ENCODE measurements at regions not wholly inside any gene's neighbourhood (a gene's known extent, or its start where the extent isn't known, plus 50 kb on each side); places are given as distances from the start of the nearest gene placed in this dataset.
"Not testable (repeated sequence)": the region's sequence is repeated elsewhere in the genome, so short reads cannot be mapped to it uniquely, and the experiment has no call there.

DNA sequence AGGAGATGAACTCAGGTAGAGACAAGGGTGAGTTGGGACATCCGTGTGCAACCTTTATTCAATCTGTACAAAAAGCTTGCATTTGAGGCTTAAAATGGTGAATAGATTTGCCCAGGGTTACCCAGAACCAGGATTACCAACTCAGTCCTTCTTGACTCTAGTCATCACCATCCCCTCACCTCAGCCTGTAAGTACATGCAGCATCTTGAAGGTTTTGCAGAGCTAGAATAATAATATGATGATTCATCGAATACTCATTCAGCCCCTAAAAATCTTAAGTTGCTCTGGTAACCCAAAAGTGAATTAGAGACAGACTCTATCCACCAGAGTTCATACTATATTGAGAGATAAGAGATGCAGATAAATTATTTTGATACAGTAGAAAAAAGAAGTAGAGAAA, 90.3 kb downstream of the NKX2-1 start:
- no peak for DNase-seq

DNA sequence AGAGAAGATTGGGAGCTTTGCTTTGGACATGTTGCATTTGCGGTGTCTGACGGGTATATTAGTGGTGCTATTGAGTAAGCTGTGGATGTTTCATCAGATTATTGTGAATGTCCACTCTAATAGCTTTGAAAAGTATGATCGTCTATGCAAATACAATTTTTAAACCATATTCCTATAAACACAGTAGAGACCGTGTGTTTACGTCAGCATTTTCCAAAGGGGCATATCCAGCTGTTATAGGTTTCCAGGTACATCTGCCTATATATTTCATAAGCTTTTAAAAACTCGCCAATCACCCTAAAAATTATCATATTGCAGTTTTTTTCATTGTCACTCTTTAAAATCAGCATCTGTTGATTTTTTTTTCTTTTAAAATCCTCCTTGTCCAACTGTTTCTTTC, 91.7 kb downstream of the NKX2-1 start:
- Mint-ChIP-seq H3K27me3 (no peaks in the 10 kb centered on the region), H3K36me3 (ENCODE audit: low read depth) (no peaks in the 10 kb centered on the region), H3K9me3 (no peaks in the 10 kb centered on the region), H3K4me1 (no peaks in the 10 kb centered on the region), H3K27ac (no peak overlapping the region), H3K4me3 (no peak overlapping the region)
- no peak for DNase-seq
- intact Hi-C loops (cut with micrococcal nuclease): no loop called here

More for the DNA sequence above, 90.3 kb downstream of the NKX2-1 start:
- Mint-ChIP-seq H3K4me1 (no peaks in the 10 kb centered on the region), H3K4me3 (no peak overlapping the region), H3K9me3 (no peaks in the 10 kb centered on the region), H3K36me3 (ENCODE audit: low read depth) (no peaks in the 10 kb centered on the region), H3K27me3 (no peaks in the 10 kb centered on the region), H3K27ac (no peak overlapping the region)
- intact Hi-C loops (cut with micrococcal nuclease): no loop called here

DNA sequence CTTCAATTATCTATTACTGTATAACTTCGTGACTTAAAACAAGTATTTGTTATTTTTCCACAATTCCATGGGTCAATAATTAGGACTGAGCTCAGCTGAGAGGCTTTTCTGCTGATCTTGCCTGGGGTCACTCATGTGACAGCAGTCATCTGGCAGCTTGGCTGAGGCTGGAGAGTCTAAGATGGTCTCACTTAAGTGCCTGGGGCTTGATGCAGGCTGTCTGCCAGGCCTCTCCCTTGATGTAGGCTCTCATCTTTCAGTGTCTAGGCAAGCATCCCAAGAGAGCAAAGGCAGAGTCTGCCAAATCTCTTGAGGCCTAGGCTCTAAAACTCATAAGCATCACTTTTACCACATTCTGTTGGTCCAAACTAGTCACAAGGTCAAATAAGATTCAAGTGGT, 93.2 kb downstream of the NKX2-1 start:
- Mint-ChIP-seq H3K36me3 (ENCODE audit: low read depth) (no peaks in the 10 kb centered on the region), H3K27me3 (no peaks in the 10 kb centered on the region), H3K27ac (no peak overlapping the region), H3K4me3 (no peak overlapping the region), H3K9me3 (no peaks in the 10 kb centered on the region), H3K4me1 (no peaks in the 10 kb centered on the region)
- DNase-seq: no peak
- intact Hi-C loops (cut with micrococcal nuclease): no loop called here

DNA sequence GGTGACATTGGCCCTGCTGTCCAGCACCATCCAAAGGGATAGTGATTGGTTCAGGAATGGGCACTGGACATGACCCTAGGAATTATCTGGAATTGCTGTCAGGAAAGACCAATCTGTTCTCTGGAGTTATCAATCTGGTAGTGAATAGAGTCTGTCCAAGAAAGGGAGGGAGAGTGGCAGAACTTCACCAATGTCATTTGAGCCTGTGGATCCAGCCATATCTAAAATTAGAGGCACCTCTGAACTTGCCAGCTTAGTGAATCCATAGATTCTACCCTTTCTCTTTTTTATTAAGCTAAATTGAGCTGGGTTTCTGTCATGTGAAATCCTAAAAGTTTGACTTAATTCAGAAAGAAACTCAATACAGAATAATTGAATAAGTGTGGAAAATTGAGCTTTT, 93.9 kb downstream of the NKX2-1 start:
- H3K4me3 Mint-ChIP-seq: no peak overlapping the region
- H3K9me3 Mint-ChIP-seq: no peaks in the 10 kb centered on the region
- H3K27ac Mint-ChIP-seq: no peak overlapping the region
- no peaks in the 10 kb centered on the region for H3K36me3 Mint-ChIP-seq (ENCODE audit: low read depth)
- DNase-seq: no peak
- H3K27me3 Mint-ChIP-seq: no peaks in the 10 kb centered on the region
- intact Hi-C loops (cut with micrococcal nuclease): no loop called here
- no peaks in the 10 kb centered on the region for H3K4me1 Mint-ChIP-seq

DNA sequence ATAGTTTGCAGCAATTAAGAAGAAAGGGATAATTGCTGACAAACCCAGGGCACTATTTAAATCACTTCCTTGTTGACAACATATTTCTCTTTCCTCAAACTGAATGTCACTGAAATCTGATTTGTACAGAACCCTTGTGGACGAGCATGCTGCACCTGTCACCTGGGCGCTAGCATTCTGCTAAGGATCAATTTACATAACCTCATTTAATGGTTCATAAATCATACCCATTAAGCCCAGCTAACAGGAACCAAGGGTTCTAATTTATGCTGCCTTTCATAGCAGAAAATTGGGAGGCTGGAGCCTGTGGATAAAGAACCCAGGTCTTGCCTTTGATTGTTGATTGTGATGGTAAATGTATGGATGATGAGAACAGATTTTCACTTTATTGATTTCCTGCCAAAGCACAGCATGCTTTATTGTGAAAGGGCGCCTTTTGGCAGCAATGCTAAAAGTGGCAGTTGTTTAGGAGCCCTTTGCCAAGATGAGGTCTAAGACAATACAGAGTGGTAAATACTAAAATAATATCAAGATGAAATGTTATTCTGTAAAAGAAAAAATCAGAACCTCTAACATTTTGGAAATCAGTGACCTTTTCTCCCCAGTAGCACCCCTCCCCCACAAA, 95.4 kb downstream of the NKX2-1 start:
- Mint-ChIP-seq H3K27me3 (no peaks in the 10 kb centered on the region), H3K36me3 (ENCODE audit: low read depth) (no peaks in the 10 kb centered on the region), H3K9me3 (no peaks in the 10 kb centered on the region), H3K27ac (no peak overlapping the region), H3K4me3 (no peak overlapping the region), H3K4me1 (no peaks in the 10 kb centered on the region)
- no peak for DNase-seq
- intact Hi-C loops (cut with micrococcal nuclease): no loop called here

DNA sequence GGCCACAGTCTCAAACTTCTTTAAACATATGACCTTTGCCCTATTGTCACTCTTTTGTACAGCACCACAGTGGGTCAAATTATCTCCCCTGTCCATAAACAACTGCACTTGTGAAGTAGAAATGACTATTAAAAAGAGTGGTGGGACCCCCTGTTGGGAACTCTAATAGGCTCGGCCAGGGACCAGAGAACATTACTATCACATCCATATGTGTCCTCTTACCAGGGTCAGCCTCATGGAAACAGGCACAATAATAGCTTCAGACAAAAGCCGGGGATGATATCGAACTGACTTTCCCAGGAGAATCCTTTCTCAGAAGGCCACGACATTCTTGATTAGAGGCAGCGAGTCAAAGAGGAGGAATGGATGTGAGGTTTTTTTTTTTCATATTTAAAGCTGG, 96.6 kb downstream of the NKX2-1 start:
- no peak overlapping the region for H3K27ac Mint-ChIP-seq
- no peak for DNase-seq
- no peaks in the 10 kb centered on the region for H3K36me3 Mint-ChIP-seq (ENCODE audit: low read depth)
- no peaks in the 10 kb centered on the region for H3K27me3 Mint-ChIP-seq
- intact Hi-C loops (cut with micrococcal nuclease): no loop called here
- no peaks in the 10 kb centered on the region for H3K4me1 Mint-ChIP-seq
- no peak overlapping the region for H3K4me3 Mint-ChIP-seq
- H3K9me3 Mint-ChIP-seq: no peaks in the 10 kb centered on the region

DNA sequence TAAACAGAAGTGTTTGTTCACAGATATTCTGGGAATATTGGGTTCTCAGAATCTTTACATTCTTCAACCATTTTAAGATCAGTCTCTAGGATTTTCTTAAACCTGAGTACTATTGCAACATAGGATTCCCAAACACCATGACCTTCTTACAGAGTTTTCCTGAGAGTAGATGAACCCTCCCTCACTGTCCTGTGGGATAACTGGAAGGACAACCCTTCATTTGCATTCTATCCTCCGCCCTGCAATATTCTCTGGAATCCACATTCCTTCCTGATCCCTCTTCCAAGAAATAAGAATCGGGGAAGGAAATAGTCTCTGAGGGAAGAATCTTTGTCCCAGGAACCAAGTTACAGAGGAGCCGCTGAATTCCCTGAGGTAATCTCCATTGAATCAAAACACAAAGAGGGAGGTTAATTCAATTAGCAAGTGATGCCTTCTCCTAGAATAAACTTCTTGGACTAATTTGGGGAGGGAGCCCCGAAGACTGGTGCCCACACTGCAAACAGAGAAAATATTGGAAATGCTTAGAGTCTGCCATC, 99.8 kb upstream of the MBIP start:
- no peak overlapping the region for H3K4me3 Mint-ChIP-seq
- no peaks in the 10 kb centered on the region for H3K27me3 Mint-ChIP-seq
- H3K9me3 Mint-ChIP-seq: peaks cover 5% of the 10 kb centered on the region
- H3K27ac Mint-ChIP-seq: no peak overlapping the region
- no peaks in the 10 kb centered on the region for H3K4me1 Mint-ChIP-seq
- no peaks in the 10 kb centered on the region for H3K36me3 Mint-ChIP-seq (ENCODE audit: low read depth)
- DNase-seq: no peak
- intact Hi-C loops (cut with micrococcal nuclease): no loop called here

DNA sequence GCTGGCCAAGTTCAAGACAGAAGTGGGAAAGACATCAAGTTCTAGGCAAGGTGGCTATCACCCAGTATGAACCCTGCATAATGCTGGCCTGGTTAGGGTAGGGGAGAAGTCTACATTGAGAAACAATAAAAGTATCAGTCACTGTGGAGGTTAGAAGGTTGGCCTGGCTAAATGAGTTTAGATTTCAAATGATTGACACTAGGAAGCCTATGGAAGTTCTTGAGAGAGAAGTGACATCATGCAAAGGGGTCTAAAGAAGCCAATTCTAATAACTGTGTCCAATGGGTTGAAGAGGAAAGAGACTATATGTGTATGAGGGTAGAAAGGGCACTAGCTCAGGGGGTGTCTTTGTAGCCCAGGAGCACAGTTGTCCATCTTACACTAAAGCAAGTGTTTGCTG, 98.5 kb upstream of the MBIP start:
- Mint-ChIP-seq H3K27ac (no peak overlapping the region), H3K4me1 (no peaks in the 10 kb centered on the region), H3K9me3 (peaks cover 5% of the 10 kb centered on the region), H3K27me3 (no peaks in the 10 kb centered on the region), H3K4me3 (no peak overlapping the region), H3K36me3 (ENCODE audit: low read depth) (no peaks in the 10 kb centered on the region)
- intact Hi-C loops (cut with micrococcal nuclease): no loop called here
- no peak for DNase-seq

DNA sequence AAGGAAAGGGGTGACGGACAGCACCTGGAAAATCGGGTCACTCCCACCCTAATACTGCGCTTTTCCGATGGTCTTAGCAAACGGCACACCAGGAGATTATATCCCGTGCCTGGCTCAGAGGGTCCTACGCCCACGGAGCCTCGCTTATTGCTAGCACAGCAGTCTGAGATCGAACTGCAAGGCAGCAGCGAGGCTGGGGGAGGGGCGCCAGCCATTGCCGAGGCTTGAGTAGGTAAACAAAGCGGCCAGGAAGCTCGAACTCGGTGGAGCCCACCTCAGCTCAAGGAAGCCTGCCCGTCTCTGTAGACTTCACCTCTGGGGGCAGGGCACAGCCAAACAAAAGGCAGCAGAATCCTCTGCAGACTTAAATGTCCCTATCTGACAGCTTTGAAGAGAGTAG, 91.5 kb upstream of the MBIP start:
- H3K36me3 Mint-ChIP-seq (ENCODE audit: low read depth); H3K4me1 Mint-ChIP-seq; H3K27me3 Mint-ChIP-seq; DNase-seq; H3K9me3 Mint-ChIP-seq; intact Hi-C loops (cut with micrococcal nuclease); H3K27ac Mint-ChIP-seq; H3K4me3 Mint-ChIP-seq: not testable (repeated sequence)

DNA sequence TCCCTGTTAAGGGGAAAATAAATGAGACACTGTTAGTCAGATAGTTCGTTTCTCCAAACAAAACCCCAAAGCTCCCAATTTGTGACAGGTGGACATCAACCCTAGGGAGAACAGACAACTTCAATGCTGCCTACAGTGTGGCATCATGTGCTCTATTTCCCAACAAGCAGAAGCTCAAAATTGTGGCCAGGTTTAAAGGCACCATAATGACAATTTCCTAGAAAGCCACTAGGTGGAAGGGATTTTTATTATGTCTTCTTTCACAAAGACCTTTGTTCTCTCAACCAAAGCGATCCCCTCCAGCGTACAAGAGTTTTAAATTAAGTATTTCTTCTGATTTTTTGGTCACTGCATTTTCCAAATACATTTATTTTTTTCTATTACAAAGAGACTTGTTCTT, 88.0 kb upstream of the MBIP start:
- H3K36me3 Mint-ChIP-seq (ENCODE audit: low read depth): no peaks in the 10 kb centered on the region
- H3K4me1 Mint-ChIP-seq: no peaks in the 10 kb centered on the region
- DNase-seq: no peak
- no peaks in the 10 kb centered on the region for H3K9me3 Mint-ChIP-seq
- no peak overlapping the region for H3K4me3 Mint-ChIP-seq
- intact Hi-C loops (cut with micrococcal nuclease): no loop called here
- H3K27me3 Mint-ChIP-seq: no peaks in the 10 kb centered on the region
- no peak overlapping the region for H3K27ac Mint-ChIP-seq

DNA sequence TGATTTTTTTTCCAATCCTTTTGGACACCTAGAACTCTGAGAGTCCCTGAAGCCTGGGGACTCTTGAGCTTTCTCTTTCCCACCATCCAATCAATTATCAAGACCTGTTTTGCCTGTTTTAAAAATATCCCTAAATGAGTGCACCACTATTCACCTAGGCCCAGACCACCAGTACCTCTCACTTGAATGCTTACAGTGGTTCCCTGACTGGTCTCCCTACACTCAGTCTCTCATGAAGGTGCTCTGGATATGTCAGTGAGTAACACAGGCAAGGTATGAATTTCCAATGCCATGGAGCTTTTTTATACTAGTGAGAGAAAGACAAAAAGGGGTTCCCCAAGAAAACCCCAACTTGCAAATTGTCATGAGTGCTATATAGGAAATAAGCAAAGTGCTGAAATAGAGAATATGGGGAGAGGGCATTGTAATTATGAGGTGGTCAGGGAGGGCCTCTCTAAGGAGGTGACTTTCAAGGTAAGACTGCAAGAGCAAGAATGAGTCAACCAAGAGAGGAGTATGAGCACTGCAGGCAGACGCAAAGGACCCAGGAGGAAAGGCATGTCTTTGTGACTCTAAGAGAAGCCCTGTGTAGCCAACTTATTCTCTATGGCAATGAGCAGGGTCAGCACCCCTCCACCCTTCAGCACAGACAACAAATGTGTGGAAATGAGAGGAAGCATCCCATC, 85.3 kb upstream of the MBIP start:
- H3K36me3 Mint-ChIP-seq (ENCODE audit: low read depth): no peaks in the 10 kb centered on the region
- no peak for DNase-seq
- no peaks in the 10 kb centered on the region for H3K27me3 Mint-ChIP-seq
- no peak overlapping the region for H3K4me3 Mint-ChIP-seq
- intact Hi-C loops (cut with micrococcal nuclease): no loop called here
- H3K27ac Mint-ChIP-seq: no peak overlapping the region
- no peaks in the 10 kb centered on the region for H3K4me1 Mint-ChIP-seq
- no peaks in the 10 kb centered on the region for H3K9me3 Mint-ChIP-seq

DNA sequence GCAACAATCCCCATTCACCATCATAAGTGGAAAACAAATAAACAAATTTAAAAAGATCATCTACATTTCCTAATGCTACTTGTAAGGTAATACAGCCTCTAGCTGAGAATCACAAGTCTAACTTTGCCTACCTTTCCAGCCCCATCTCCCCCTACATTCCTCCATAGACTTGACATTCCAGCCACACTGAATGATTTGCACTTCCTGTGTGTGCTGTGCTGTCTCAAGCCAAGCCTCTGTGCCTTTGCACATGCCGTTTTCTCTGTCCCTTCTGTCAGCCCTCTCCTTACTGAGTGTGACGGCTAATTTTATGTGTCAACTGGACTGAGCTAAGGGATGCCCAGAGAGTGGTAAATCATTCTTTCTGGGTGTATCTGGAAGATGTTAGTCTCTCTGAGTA, 82.4 kb upstream of the MBIP start:
- Mint-ChIP-seq H3K4me3 (no peak overlapping the region), H3K27me3 (no peaks in the 10 kb centered on the region), H3K36me3 (ENCODE audit: low read depth) (no peaks in the 10 kb centered on the region), H3K9me3 (no peaks in the 10 kb centered on the region), H3K4me1 (no peaks in the 10 kb centered on the region), H3K27ac (no peak overlapping the region)
- DNase-seq: no peak
- intact Hi-C loops (cut with micrococcal nuclease): no loop called here

DNA sequence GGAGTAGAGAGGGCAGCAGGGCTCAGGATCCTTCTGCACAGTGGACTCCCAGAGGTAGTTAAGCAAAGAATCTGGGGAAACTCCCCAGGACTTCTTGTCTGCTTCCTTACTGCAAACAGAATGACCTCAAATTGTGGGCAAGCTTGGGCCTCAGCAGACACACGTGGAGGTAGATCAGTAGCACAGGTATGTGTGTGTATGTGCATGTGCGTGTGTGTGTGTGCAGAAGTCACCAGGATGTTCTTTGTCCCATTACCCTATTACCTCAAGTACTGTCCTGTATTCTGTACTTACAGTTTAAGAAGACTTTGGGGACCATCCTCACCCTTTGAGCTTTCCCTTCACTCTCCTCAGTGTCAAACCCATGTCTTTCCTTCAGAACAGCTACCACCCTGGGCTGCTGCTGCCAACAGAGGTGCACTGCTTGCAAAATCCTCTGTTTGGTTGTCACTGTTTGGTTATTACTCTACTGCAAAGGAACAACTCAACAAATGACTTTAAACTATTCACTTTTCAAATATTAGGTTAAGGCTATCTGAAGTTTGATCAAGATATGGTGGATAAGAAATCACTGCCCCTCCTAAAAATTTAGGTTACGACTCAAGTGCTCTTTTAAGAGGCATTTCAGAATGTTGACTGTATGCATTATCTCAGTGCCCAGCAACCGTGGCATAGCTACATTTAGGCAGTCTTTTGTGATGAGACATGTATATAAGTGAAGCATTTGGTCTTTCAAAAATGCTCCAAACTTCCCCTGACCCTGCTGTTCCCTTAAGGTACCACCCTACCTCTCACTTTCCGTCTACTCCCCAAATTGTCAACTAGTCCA, 78.2 kb upstream of the MBIP start:
- no peak for DNase-seq
- no peaks in the 10 kb centered on the region for H3K4me1 Mint-ChIP-seq
- no peak overlapping the region for H3K4me3 Mint-ChIP-seq
- no peaks in the 10 kb centered on the region for H3K27me3 Mint-ChIP-seq
- H3K36me3 Mint-ChIP-seq (ENCODE audit: low read depth): no peaks in the 10 kb centered on the region
- no peaks in the 10 kb centered on the region for H3K9me3 Mint-ChIP-seq
- no peak overlapping the region for H3K27ac Mint-ChIP-seq
- intact Hi-C loops (cut with micrococcal nuclease): no loop called here

DNA sequence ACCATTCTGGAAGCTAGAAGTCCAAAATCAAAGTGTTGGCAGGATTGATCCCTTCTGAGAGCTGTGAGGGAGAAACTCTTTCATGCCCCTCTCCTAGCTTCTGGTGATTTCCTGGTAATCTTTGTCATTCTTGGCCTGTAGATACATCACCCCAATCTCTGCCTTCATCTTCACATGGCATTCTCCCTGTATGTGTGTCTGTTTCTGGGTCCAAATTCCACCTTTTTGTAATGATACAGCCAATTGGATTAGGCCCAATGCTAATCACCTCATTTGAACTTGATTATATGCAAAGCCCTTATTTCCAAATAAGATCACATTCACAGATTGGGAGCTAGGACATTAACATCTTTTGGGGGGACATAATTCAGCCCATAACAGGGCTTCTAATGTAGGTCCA, 76.9 kb upstream of the MBIP start:
- no peak overlapping the region for H3K4me3 Mint-ChIP-seq
- H3K4me1 Mint-ChIP-seq: no peaks in the 10 kb centered on the region
- H3K9me3 Mint-ChIP-seq: no peaks in the 10 kb centered on the region
- intact Hi-C loops (cut with micrococcal nuclease): no loop called here
- no peak overlapping the region for H3K27ac Mint-ChIP-seq
- no peaks in the 10 kb centered on the region for H3K36me3 Mint-ChIP-seq (ENCODE audit: low read depth)
- H3K27me3 Mint-ChIP-seq: no peaks in the 10 kb centered on the region
- DNase-seq: no peak

Measured in activated CD4-positive, alpha-beta T cell treated with anti-CD3 and anti-CD28 coated beads, Interleukin-2, amount 10 ng/mL, durations not matched to agents 24 days and 14 days (primary cell).